Ramos (cell line): ENCODE measurements at regions not wholly inside any gene's neighbourhood (a gene's known extent, or its start where the extent isn't known, plus 50 kb on each side); places are given as distances from the start of the nearest gene placed in this dataset.

Experiments
- in situ Hi-C: fragments of 300-500 bp; cut with MboI; formaldehyde crosslinking; loops from one replicate; pipeline ENCODE4 v1.14.3; 2022; ENCODE audit warnings: low sequenced_read_pairs; ENCODE audit not compliant: unreplicated experiment

DNA sequence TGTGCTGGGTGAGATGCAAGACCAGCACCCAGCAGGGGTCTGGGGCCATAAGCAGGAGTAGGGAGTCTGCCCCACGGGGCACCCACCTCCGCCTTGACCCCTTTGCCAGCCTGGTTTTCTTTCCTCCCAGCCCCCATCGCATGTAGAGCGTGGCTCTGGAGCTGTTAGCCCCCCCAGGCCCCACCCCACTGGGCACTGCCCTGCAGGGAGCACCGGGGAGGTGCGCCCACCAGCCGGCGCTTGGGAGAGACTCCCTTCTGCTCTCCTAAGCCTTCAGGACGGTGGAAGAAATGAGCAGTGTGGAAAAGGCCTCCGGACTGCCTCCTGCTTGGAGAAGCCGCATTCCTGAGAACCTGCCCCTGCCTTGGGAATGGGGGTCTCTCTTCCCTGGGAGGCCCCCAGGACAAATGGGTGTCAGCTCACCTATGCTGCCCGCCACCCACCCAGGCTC is 186.2 kb downstream of the IRF8 start:
- in situ Hi-C loops = no loop called here

- in situ Hi-C loops = no loop called here
Observed at GRCh38 chr16:86085795-86086194, 186.8 kb downstream of the IRF8 start.

- in situ Hi-C loops = no loop called here
Observed at GRCh38 chr16:86086471-86086870, 187.5 kb downstream of the IRF8 start.

GRCh38 chr16:86087011-86087895 is 188.3 kb downstream of the IRF8 start:
- in situ Hi-C loops = no loop called here

DNA sequence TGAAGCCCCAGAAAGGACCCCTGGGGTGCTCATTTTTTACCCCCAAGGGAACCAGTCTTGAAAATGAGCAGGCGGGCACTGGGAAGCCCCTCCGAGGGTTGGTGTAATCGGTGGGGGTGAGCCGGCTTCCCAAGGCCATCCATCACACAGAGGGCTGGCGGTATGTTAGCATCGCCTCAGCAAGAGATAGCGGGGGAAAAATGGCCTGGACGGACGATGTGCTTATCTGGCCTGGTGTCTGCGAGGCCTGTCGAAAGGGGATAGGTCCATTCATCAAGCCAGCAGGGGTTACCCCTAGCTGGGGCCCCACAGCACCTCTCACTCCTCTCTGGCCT is 188.9 kb downstream of the IRF8 start:
- in situ Hi-C loops = no loop called here

GRCh38 chr16:86088287-86088686 is 189.3 kb downstream of the IRF8 start:
- in situ Hi-C loops = no loop called here

GRCh38 chr16:86088816-86089215 is 189.9 kb downstream of the IRF8 start:
- in situ Hi-C loops = no loop called here

- in situ Hi-C loops = no loop called here
Observed at GRCh38 chr16:86089334-86089900, 190.5 kb downstream of the IRF8 start.

- in situ Hi-C loops = no loop called here
Observed at GRCh38 chr16:86089991-86090390, 191.0 kb downstream of the IRF8 start.

GRCh38 chr16:86090461-86091170 is 191.7 kb downstream of the IRF8 start:
- in situ Hi-C loops = no loop called here

GRCh38 chr16:86091976-86092375 is 193.0 kb downstream of the IRF8 start:
- in situ Hi-C loops = no loop called here

DNA sequence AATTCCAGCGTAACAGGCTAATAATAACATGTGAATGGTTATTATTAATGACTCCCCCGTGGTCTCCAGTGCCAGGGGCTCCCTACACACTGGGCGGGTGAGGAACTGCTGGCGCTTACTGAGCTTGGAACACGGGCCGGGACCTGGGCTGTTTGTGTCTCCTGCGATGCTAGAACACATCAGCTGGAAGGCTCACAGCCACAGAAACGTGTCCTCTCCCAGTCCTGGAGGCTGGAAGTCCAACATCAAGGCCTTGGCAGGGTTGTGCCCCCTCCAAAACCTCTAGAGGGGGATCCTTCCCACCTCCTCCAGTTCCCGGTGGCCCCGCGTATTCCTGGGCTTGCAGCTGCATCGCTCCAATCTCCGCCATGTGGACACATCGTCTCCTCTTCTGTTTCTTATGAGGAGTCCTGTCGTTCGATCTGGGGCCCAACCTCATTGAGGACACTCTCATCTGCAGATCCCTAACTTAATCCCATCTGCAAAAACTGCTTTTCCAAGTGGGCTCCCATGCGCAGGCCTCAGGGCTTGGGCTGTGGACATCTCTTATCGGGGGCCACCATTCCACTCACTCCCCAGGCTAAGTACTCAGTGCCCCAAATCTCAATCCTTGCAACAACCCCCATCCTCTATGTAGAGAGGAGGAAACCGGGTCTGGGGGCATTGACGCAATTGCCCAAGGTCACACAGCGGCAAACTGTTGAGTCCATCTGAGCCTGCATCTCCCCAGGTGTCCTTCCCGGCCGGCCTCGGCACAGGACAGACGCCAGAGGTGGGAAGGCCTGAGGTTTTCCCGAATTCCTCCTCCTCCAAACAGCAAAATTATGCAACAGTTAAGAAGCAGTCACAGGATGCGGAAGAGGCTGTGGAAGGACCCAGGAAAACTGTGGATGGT is 193.9 kb downstream of the IRF8 start:
- in situ Hi-C loops = no loop called here

- in situ Hi-C loops = no loop called here
Observed at GRCh38 chr16:86093801-86094750, 195.1 kb downstream of the IRF8 start.

DNA sequence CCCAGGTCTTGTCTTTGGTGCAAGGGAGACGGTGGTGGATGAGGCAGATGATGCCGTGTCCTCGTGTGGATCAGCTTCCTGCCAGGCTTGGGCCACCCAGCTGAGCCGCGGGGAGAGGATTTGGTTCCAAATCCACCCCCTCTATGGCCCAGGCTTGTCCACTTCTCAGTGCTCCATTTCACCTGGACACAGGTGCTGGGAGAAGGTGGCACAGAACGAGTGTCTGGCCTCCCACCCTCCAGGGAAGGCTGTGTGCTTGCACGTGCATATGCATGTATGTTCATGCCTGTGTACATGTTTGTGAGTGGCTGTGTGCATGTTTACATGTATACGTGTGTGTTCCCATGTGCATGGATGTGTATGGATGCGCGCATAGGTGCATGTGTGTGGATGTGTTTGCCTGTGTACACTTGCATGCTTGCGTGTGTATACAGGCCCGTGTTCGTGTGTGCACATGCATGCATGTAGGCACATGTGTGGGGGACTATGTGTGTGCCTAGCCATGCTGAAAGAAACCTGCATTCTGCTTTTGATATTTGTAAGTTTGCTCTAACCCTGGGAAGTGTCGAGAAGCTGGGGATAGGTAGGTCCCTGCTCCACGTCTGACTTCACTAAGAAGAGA is 196.3 kb downstream of the IRF8 start:
- in situ Hi-C loops = no loop called here

GRCh38 chr16:86095906-86096485 is 197.0 kb downstream of the IRF8 start:
- in situ Hi-C loops = no loop called here

GRCh38 chr16:86096850-86097249 is 197.9 kb downstream of the IRF8 start:
- in situ Hi-C loops = no loop called here

DNA sequence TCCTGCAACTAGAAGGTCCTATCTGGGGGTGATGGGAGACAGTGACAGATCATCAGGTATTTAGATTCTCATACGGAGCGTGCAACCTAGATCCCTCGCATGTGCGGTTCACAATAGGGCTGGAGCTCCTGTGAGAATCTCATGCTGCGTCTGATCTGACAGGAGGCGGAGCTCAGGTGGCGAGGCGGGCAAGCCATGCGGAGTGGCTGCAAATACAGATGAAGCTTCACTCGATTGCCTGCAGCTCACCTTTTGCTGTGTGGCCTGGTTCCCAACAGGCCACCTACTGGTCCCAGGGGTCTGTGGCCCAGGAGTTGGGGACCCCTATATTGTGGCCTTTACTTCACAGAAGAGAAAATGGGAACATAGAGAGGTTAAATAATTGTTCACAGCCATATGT is 200.4 kb downstream of the IRF8 start:
- in situ Hi-C loops = no loop called here
